Transverse colon (tissue), 4 donors: ENCODE measurements at regions not wholly inside any gene's neighbourhood (a gene's known extent, or its start where the extent isn't known, plus 50 kb on each side); places are given as distances from the start of the nearest gene placed in this dataset.

Experiments
- DNase-seq: peaks from one replicate; pipeline ENCODE4 v3.0.0-alpha.2; 2019
- H3K27ac ChIP-seq, 4 donors: fragments of 200-600 bp; sonication (generic); 2 replicates each; pipeline ENCODE4 v1.5.1; 2016 to 2018; ENCODE audit warnings: inconsistent platforms in 4 of 4
- H3K27me3 ChIP-seq: fragments of 200-600 bp; sonication (generic); 2 replicates; pipeline ENCODE4 v1.5.1; 2017; ENCODE audit warnings: inconsistent platforms
- H3K36me3 ChIP-seq, 4 donors: fragments of 200-600 bp; sonication (generic); 2 replicates each; pipeline ENCODE4 v1.5.1; 2017 to 2019; ENCODE audit warnings: inconsistent platforms in 4 of 4
- H3K4me1 ChIP-seq, 4 donors: fragments of 200-600 bp; sonication (generic); 2 replicates each; pipeline ENCODE4 v1.5.1; 2017 to 2020; ENCODE audit warnings: inconsistent platforms in 4 of 4
- H3K4me3 ChIP-seq, 4 donors: fragments of 200-600 bp; sonication (generic); 1 replicate in 1 of 4; 2 replicates in 3 of 4; pipeline versions ENCODE4 v1.5.1 to v1.6.1; 2017 to 2019; ENCODE audit warnings: inconsistent platforms in 4 of 4
- H3K9me3 ChIP-seq, 2 donors: fragments of 200-600 bp; sonication (generic); 2 replicates each; pipeline ENCODE4 v1.5.1; 2017 to 2019; ENCODE audit warnings: inconsistent platforms in 2 of 2
- CTCF ChIP-seq, 5 experiments: fragments of 200-600 bp in 3 of 5; fragments of 450-650 bp in 2 of 5; sonication (generic) in 3 of 5; IDR thresholded peaks; 1 replicate in 2 of 5; 2 replicates in 3 of 5; pipeline ENCODE4 v1.5.1; 2016 to 2017; ENCODE audit warnings: antibody characterized with exemption in 5 of 5, inconsistent platforms in 3 of 5, mild to moderate bottlenecking in 2 of 5, moderate library complexity in 1 of 5
- EP300 ChIP-seq: sonication (generic); formaldehyde crosslinking; IDR thresholded peaks from one replicate; pipeline ENCODE4 v1.6.1; 2017; ENCODE audit warnings: antibody characterized with exemption, low read depth
- POLR2A ChIP-seq: fragments of 450-650 bp; IDR thresholded peaks from one replicate; pipeline ENCODE4 v1.6.1; 2016; ENCODE audit warnings: antibody characterized with exemption, mild to moderate bottlenecking, moderate library complexity
- POLR2AphosphoS5 ChIP-seq, 3 donors: sonication (generic); formaldehyde crosslinking; IDR thresholded peaks; one replicate each; pipeline ENCODE4 v1.6.1; 2016; ENCODE audit warnings: antibody characterized with exemption in 3 of 3
- WGBS, 2 donors: methylation state at CpG; one replicate each; pipeline ENCODE4 v1.1.5; 2018; ENCODE audit warnings: low coverage in 1 of 2; 5-methylcytosine and 5-hydroxymethylcytosine counted together
- in situ Hi-C, 4 donors: fragments of 200-750 bp; cut with MboI; loops; one replicate each; pipeline versions ENCODE4 v1.15.0 to v1.15.1; 2017; ENCODE audit warnings: low sequenced_read_pairs in 3 of 4, low pct_ligation_motif_present in 1 of 4, low pct_unique_long_range_greater_than_20kb in 1 of 4
- intact Hi-C: fragments of 100-400 bp; cut with DNase I; formaldehyde crosslinking; loops from one replicate; pipeline ENCODE4 v1.15.1; 2023; ENCODE audit warnings: low total_unique reads

GRCh38 chr21:21851657-21852056, 853.4 kb downstream of the NCAM2 start:
- Histone ChIP-seq H3K27me3 (no peaks in the 10 kb centered on the region), H3K9me3 (no peaks in the 10 kb centered on the region), H3K4me1 (no peaks in the 10 kb centered on the region), H3K4me3 (no peak overlapping the region), H3K36me3 (no peaks in the 10 kb centered on the region), H3K27ac (no peak overlapping the region)
- intact Hi-C loops, result no loop called here
- 36 to 59% methylated on average over 3 of the region's 3 CpGs for WGBS, 2 donors
- DNase-seq, result no peak
- in situ Hi-C loops, result no loop called here
- no peak for TF ChIP-seq EP300
- TF ChIP-seq CTCF (IDR thresholded peaks at IDR 0.05), result no peak
- no peak for TF ChIP-seq POLR2A
- no peak for TF ChIP-seq POLR2AphosphoS5 (IDR thresholded peaks at IDR 0.05)

- no peaks in the 10 kb centered on the region for H3K27me3 ChIP-seq
- no peak for DNase-seq
- 86 to 87% methylated on average over 3 of the region's 3 CpGs for WGBS, 2 donors
- in situ Hi-C loops (no loop called here), intact Hi-C loops (no loop called here)
- no peak overlapping the region for H3K27ac ChIP-seq
- H3K4me3 ChIP-seq, result no peak overlapping the region
- no peak for TF ChIP-seq POLR2A
- no peak for TF ChIP-seq EP300
- no peak for TF ChIP-seq POLR2AphosphoS5 (IDR thresholded peaks at IDR 0.05)
- no peak for TF ChIP-seq CTCF (IDR thresholded peaks at IDR 0.05)
- H3K36me3 ChIP-seq, result no peaks in the 10 kb centered on the region
- H3K9me3 ChIP-seq, result no peaks in the 10 kb centered on the region
- no peaks in the 10 kb centered on the region for H3K4me1 ChIP-seq
Measured at GRCh38 chr21:21858502-21859334, 860.5 kb downstream of the NCAM2 start.

GRCh38 chr21:21860888-21861287, 862.7 kb downstream of the NCAM2 start:
- TF ChIP-seq CTCF (IDR thresholded peaks at IDR 0.05), result no peak
- no peak for TF ChIP-seq EP300
- no peak for TF ChIP-seq POLR2AphosphoS5 (IDR thresholded peaks at IDR 0.05)
- TF ChIP-seq POLR2A, result no peak
- Histone ChIP-seq H3K9me3 (no peaks in the 10 kb centered on the region), H3K36me3 (no peaks in the 10 kb centered on the region), H3K4me3 (no peak overlapping the region), H3K27me3 (no peaks in the 10 kb centered on the region), H3K4me1 (no peaks in the 10 kb centered on the region), H3K27ac (no peak overlapping the region)
- no peak for DNase-seq
- 14 to 17% methylated on average over 2 of the region's 2 CpGs for WGBS, 2 donors
- in situ Hi-C loops, result no loop called here
- intact Hi-C loops, result no loop called here

GRCh38 chr21:21864321-21864840, 866.2 kb downstream of the NCAM2 start:
- no peaks in the 10 kb centered on the region for H3K36me3 ChIP-seq
- no peak for DNase-seq
- no peak overlapping the region for H3K4me3 ChIP-seq
- TF ChIP-seq CTCF (IDR thresholded peaks at IDR 0.05) (no peak), POLR2A (no peak), EP300 (no peak), POLR2AphosphoS5 (IDR thresholded peaks at IDR 0.05) (no peak)
- H3K9me3 ChIP-seq, result no peaks in the 10 kb centered on the region
- H3K27me3 ChIP-seq, result no peaks in the 10 kb centered on the region
- WGBS, 2 donors, result 30 to 32% methylated on average over 4 of the region's 4 CpGs
- H3K4me1 ChIP-seq, result no peaks in the 10 kb centered on the region
- intact Hi-C loops (no loop called here), in situ Hi-C loops (no loop called here)
- H3K27ac ChIP-seq, result no peak overlapping the region
